Thymus (tissue), 11 donors: ENCODE measurements at regions not wholly inside any gene's neighbourhood (a gene's known extent, or its start where the extent isn't known, plus 50 kb on each side); places are given as distances from the start of the nearest gene placed in this dataset.
"Not testable (repeated sequence)": the region's sequence is repeated elsewhere in the genome, so short reads cannot be mapped to it uniquely, and the experiment has no call there.

ENCODE experiments used
- DNase-seq, 9 donors: peaks; one replicate each; pipeline ENCODE4 v3.0.0-alpha.2; 2013; ENCODE audit warnings: low spot score in 9 of 9, low read depth in 6 of 9, missing footprints in 1 of 9
- H3K27ac ChIP-seq, 2 donors: one replicate each; pipeline ENCODE4 v1.5.1; 2013; ENCODE audit warnings: control low read depth in 1 of 2, low read depth in 1 of 2, low read length in 1 of 2, mild to moderate bottlenecking in 1 of 2, moderate library complexity in 1 of 2
- H3K27me3 ChIP-seq, 2 donors: one replicate each; pipeline ENCODE4 v1.5.1; 2013; ENCODE audit warnings: low read length in 1 of 2; ENCODE audit not compliant: control insufficient read depth in 2 of 2, insufficient read depth in 1 of 2
- H3K36me3 ChIP-seq, 2 donors: one replicate each; pipeline ENCODE4 v1.5.1; 2013; ENCODE audit warnings: low read length in 1 of 2, mild to moderate bottlenecking in 1 of 2, moderate library complexity in 1 of 2; ENCODE audit not compliant: control insufficient read depth in 2 of 2, insufficient read depth in 2 of 2
- H3K4me1 ChIP-seq, 2 donors: one replicate each; pipeline ENCODE4 v1.5.1; 2013; ENCODE audit warnings: low read length in 2 of 2; ENCODE audit not compliant: control insufficient read depth in 2 of 2, insufficient read depth in 2 of 2
- H3K4me3 ChIP-seq, 2 donors: one replicate each; pipeline ENCODE4 v1.5.1; 2013; ENCODE audit warnings: low read length in 2 of 2, control low read depth in 1 of 2, mild to moderate bottlenecking in 1 of 2
- H3K9me3 ChIP-seq, 2 donors: one replicate each; pipeline ENCODE4 v1.5.1; 2013; ENCODE audit warnings: low read length in 1 of 2, mild to moderate bottlenecking in 1 of 2; ENCODE audit not compliant: control insufficient read depth in 2 of 2, insufficient read depth in 1 of 2
- WGBS: extraction: QIAGEN DNeasy Blood & Tissue Kit; methylation state at CpG from one replicate; pipeline ENCODE4 v1.1.7; 2013; 5-methylcytosine and 5-hydroxymethylcytosine counted together
- donor health status: healthy.

GRCh38 chr10:28894146-28894545, 216.8 kb downstream of the BAMBI start:
- H3K27ac ChIP-seq, result no peak overlapping the region

DNA sequence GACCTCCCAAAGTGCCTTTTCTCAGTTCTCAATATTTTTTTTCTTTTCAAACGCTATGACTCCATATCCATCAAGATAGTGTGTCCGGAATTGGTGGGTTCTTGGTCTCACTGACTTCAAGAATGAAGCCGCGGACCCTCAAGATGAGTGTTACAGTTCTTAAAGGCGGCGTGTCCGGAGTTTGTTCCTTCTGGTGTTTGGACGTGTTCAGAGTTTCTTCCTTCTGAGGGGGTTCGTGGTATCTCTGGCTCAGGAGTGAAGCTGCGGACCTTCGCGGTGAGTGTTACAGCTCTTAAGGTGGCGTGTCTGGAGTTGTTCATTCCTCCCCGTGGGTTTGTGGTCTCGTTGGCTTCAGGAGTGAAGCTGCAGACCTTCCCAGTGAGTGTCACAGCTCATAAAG, 218.3 kb downstream of the BAMBI start:
- not testable (repeated sequence) for H3K4me3 ChIP-seq, H3K27ac ChIP-seq, H3K9me3 ChIP-seq, H3K27me3 ChIP-seq, DNase-seq, H3K36me3 ChIP-seq, H3K4me1 ChIP-seq
- 93% methylated on average over 15 of the region's 15 CpGs for WGBS

More at GRCh38 chr10:28894146-28894545, 216.8 kb downstream of the BAMBI start:
- 96% methylated on average over 5 of the region's 5 CpGs for WGBS
- Histone ChIP-seq H3K4me1 (no peaks in the 10 kb centered on the region), H3K27me3 (no peaks in the 10 kb centered on the region), H3K36me3 (no peaks in the 10 kb centered on the region), H3K4me3 (no peak overlapping the region), H3K9me3 (no peaks in the 10 kb centered on the region)
- DNase-seq, result no peak

DNA sequence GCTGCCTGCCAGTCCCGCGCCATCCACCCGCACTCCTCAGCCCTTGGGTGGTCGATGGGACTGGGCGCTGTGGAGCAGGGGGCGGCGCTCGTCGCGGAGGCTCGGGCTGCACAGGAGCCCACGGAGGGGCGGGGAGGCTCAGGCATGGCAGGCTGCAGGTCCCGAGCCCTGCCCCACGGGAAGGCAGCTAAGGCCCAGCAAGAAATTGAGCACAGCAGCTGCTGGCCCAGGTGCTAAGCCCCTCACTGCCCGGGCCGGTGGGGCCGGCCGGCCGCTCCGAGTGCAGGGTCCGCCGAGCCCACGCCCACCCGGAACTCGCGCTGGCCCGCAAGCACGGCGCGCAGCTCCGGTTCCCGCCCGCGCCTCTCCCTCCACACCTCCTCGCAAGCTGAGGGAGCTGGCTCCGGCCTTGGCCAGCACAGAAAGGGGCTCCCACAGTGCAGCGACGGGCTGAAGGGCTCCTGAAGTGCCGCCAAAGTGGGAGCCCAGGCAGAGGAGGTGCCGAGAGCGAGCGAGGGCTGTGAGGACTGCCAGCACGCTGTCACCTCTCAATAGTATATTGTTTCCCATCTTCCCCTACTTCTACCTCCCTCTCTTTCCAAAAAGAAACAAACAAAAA, 219.6 kb downstream of the BAMBI start:
- not testable (repeated sequence) for H3K36me3 ChIP-seq, H3K27ac ChIP-seq, H3K9me3 ChIP-seq, H3K4me1 ChIP-seq, H3K4me3 ChIP-seq, DNase-seq, H3K27me3 ChIP-seq
- 98% methylated on average over 44 of the region's 44 CpGs for WGBS

- H3K27ac ChIP-seq, result no peak overlapping the region
- WGBS, result 89% methylated on average over 23 of the region's 23 CpGs
- H3K36me3 ChIP-seq, result no peaks in the 10 kb centered on the region
- H3K9me3 ChIP-seq, result no peaks in the 10 kb centered on the region
- H3K27me3 ChIP-seq, result no peaks in the 10 kb centered on the region
- H3K4me3 ChIP-seq, result no peak overlapping the region
- DNase-seq, result no peak
- H3K4me1 ChIP-seq, result no peaks in the 10 kb centered on the region
Observed at GRCh38 chr10:28897617-28898464, 220.5 kb downstream of the BAMBI start.

DNA sequence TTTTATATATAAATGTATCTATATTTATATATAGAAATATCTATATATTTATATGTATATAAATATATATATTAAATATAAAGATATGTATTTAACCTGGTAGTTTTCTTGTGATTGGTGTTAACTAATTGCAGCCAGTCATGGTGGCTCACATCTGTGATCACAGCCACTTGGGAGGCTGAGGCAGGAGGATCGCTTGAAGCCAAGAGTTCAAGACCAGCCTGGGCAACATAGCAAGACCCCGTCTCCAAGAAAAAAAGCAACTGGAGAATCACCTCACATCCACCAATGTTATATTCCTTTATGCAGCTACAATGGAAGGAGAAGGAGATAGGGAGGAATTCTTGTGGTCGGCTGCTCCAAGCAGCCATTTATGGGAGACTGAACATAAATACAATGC, 224.9 kb downstream of the BAMBI start:
- Histone ChIP-seq H3K9me3 (no peaks in the 10 kb centered on the region), H3K4me1 (no peaks in the 10 kb centered on the region), H3K4me3 (no peak overlapping the region), H3K27ac (no peak overlapping the region), H3K36me3 (no peaks in the 10 kb centered on the region), H3K27me3 (no peaks in the 10 kb centered on the region)
- no peak for DNase-seq
- WGBS, result 95% methylated on average over 3 of the region's 3 CpGs

GRCh38 chr10:28903063-28903462, 225.7 kb downstream of the BAMBI start:
- Histone ChIP-seq H3K27ac (no peak overlapping the region), H3K27me3 (no peaks in the 10 kb centered on the region), H3K9me3 (no peaks in the 10 kb centered on the region), H3K36me3 (no peaks in the 10 kb centered on the region), H3K4me1 (no peaks in the 10 kb centered on the region), H3K4me3 (no peak overlapping the region)
- WGBS, result 90% methylated on average over 2 of the region's 2 CpGs
- DNase-seq, result no peak

DNA sequence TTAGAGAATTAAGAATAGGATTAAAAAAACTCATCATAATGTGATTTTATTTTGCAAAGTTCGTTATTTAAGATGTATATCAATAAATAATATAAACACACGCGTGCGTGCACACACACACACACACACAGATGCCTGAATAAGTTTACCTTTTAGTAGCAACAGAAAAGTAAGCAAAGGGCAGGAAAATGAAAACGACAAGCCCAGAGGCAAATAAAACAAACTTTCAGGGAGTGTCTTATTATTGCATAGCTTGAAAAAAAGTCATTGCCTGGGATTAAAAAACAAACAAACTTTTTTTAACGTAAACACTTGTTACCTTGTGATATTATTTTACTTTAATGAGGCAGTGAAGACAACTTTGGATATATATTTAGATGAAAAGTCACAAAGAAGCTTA, 226.4 kb downstream of the BAMBI start:
- no peak for DNase-seq
- Histone ChIP-seq H3K36me3 (no peaks in the 10 kb centered on the region), H3K27me3 (no peaks in the 10 kb centered on the region), H3K4me1 (no peaks in the 10 kb centered on the region), H3K9me3 (no peaks in the 10 kb centered on the region), H3K4me3 (no peak overlapping the region), H3K27ac (no peak overlapping the region)
- whole genome bisulfite sequencing, result 93% methylated on average over 6 of the region's 6 CpGs

DNA sequence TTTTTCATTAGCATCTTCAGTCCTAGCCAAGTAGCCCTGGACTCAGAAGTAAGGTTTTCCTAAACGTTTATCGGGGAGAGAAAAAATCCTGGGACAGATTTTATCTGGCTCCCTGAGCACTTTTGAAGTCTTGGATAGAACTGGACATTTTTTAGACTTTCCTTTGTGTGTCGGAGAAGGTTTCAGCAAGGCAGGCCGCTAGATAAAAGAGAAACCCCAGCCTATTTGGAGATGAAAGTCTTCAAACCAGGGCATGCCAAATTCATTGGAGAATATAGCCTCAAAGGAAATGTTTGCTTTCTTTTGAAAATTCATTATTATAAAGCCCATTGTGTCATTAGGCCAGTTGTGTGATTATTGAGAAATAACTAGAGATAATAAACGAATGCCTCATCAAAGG, 228.1 kb downstream of the BAMBI start:
- Histone ChIP-seq H3K27ac (no peak overlapping the region), H3K36me3 (no peaks in the 10 kb centered on the region), H3K27me3 (no peaks in the 10 kb centered on the region), H3K4me1 (no peaks in the 10 kb centered on the region), H3K9me3 (no peaks in the 10 kb centered on the region), H3K4me3 (no peak overlapping the region)
- DNase-seq, result no peak
- 93% methylated on average over 5 of the region's 5 CpGs for whole genome bisulfite sequencing

- Histone ChIP-seq H3K4me3 (no peak overlapping the region), H3K27ac (no peak overlapping the region), H3K27me3 (no peaks in the 10 kb centered on the region), H3K4me1 (no peaks in the 10 kb centered on the region), H3K36me3 (no peaks in the 10 kb centered on the region), H3K9me3 (no peaks in the 10 kb centered on the region)
- WGBS, result 90% methylated on average over 11 of the region's 11 CpGs
- no peak for DNase-seq
Observed at GRCh38 chr10:28906011-28906411, 228.7 kb downstream of the BAMBI start.
